IPS-15b (cell line): ENCODE measurements at regions not wholly inside any gene's neighbourhood (a gene's known extent, or its start where the extent isn't known, plus 50 kb on each side); places are given as distances from the start of the nearest gene placed in this dataset.

Experiments
- H3K27me3 ChIP-seq: one replicate; pipeline ENCODE4 v1.6.1; 2013; ENCODE audit warnings: low read length; ENCODE audit not compliant: control insufficient read depth, insufficient read depth
- H3K36me3 ChIP-seq: one replicate; pipeline ENCODE4 v1.6.1; 2013; ENCODE audit warnings: low read length; ENCODE audit not compliant: control insufficient read depth, insufficient read depth
- H3K4me1 ChIP-seq: one replicate; pipeline ENCODE4 v1.6.1; 2013; ENCODE audit warnings: mild to moderate bottlenecking, low read length; ENCODE audit not compliant: control insufficient read depth, insufficient read depth
- H3K4me3 ChIP-seq: one replicate; pipeline ENCODE4 v1.5.1; 2013; ENCODE audit warnings: low read depth, low read length
- H3K9ac ChIP-seq: one replicate; pipeline ENCODE4 v1.6.1; 2013; ENCODE audit warnings: low read depth, mild to moderate bottlenecking, low read length
- H3K9me3 ChIP-seq: one replicate; pipeline ENCODE4 v1.6.1; 2013; ENCODE audit warnings: mild to moderate bottlenecking, low read length; ENCODE audit not compliant: control insufficient read depth, insufficient read depth

- no peaks in the 10 kb centered on the region for H3K36me3 ChIP-seq
- peaks cover 4% of the 10 kb centered on the region for H3K27me3 ChIP-seq
- peaks cover 21% of the 10 kb centered on the region for H3K4me1 ChIP-seq
- no peaks in the 10 kb centered on the region for H3K9me3 ChIP-seq
- H3K9ac ChIP-seq: no peak overlapping the region
- H3K4me3 ChIP-seq: no peak overlapping the region
Observed at GRCh38 chr10:77707570-77707969, 70.0 kb upstream of the KCNMA1 start.

- Histone ChIP-seq H3K4me3 (no peak overlapping the region), H3K36me3 (no peaks in the 10 kb centered on the region), H3K4me1 (peaks cover 3% of the 10 kb centered on the region), H3K27me3 (no peaks in the 10 kb centered on the region), H3K9ac (no peak overlapping the region), H3K9me3 (no peaks in the 10 kb centered on the region)
Observed at GRCh38 chr10:77702166-77702565, 64.6 kb upstream of the KCNMA1 start.

- H3K27me3 ChIP-seq: no peaks in the 10 kb centered on the region
- no peaks in the 10 kb centered on the region for H3K9me3 ChIP-seq
- no peaks in the 10 kb centered on the region for H3K36me3 ChIP-seq
- H3K9ac ChIP-seq: no peak overlapping the region
- no peak overlapping the region for H3K4me3 ChIP-seq
- H3K4me1 ChIP-seq: peaks cover 3% of the 10 kb centered on the region
Observed at GRCh38 chr10:77700086-77700485, 62.5 kb upstream of the KCNMA1 start.

- Histone ChIP-seq H3K9me3 (no peaks in the 10 kb centered on the region), H3K9ac (no peak overlapping the region), H3K27me3 (no peaks in the 10 kb centered on the region), H3K4me3 (no peak overlapping the region), H3K4me1 (peaks cover 3% of the 10 kb centered on the region), H3K36me3 (no peaks in the 10 kb centered on the region)
Observed at GRCh38 chr10:77699080-77699645, 61.6 kb upstream of the KCNMA1 start.

GRCh38 chr10:77698267-77698931 lies 60.8 kb upstream of the KCNMA1 start:
- no peaks in the 10 kb centered on the region for H3K36me3 ChIP-seq
- no peaks in the 10 kb centered on the region for H3K27me3 ChIP-seq
- no peak overlapping the region for H3K9ac ChIP-seq
- no peak overlapping the region for H3K4me3 ChIP-seq
- H3K4me1 ChIP-seq: peaks cover 3% of the 10 kb centered on the region
- no peaks in the 10 kb centered on the region for H3K9me3 ChIP-seq

- H3K4me3 ChIP-seq: no peak overlapping the region
- no peak overlapping the region for H3K9ac ChIP-seq
- H3K4me1 ChIP-seq: peaks cover 3% of the 10 kb centered on the region
- no peaks in the 10 kb centered on the region for H3K27me3 ChIP-seq
- no peaks in the 10 kb centered on the region for H3K9me3 ChIP-seq
- H3K36me3 ChIP-seq: no peaks in the 10 kb centered on the region
Observed at GRCh38 chr10:77696584-77696983, 59.0 kb upstream of the KCNMA1 start.

GRCh38 chr10:77695186-77695585 lies 57.6 kb upstream of the KCNMA1 start:
- Histone ChIP-seq H3K4me3 (no peak overlapping the region), H3K9ac (no peak overlapping the region), H3K4me1 (peaks cover 3% of the 10 kb centered on the region), H3K27me3 (no peaks in the 10 kb centered on the region), H3K9me3 (no peaks in the 10 kb centered on the region), H3K36me3 (no peaks in the 10 kb centered on the region)

GRCh38 chr10:77692782-77693181 lies 55.2 kb upstream of the KCNMA1 start:
- H3K4me3 ChIP-seq: no peak overlapping the region
- no peaks in the 10 kb centered on the region for H3K27me3 ChIP-seq
- no peak overlapping the region for H3K9ac ChIP-seq
- H3K36me3 ChIP-seq: no peaks in the 10 kb centered on the region
- no peaks in the 10 kb centered on the region for H3K4me1 ChIP-seq
- no peaks in the 10 kb centered on the region for H3K9me3 ChIP-seq

- H3K27me3 ChIP-seq: no peaks in the 10 kb centered on the region
- peaks cover 6% of the 10 kb centered on the region for H3K4me1 ChIP-seq
- no peaks in the 10 kb centered on the region for H3K36me3 ChIP-seq
- H3K9ac ChIP-seq: no peak overlapping the region
- H3K4me3 ChIP-seq: no peak overlapping the region
- H3K9me3 ChIP-seq: no peaks in the 10 kb centered on the region
Observed at GRCh38 chr10:77689339-77689738, 51.7 kb upstream of the KCNMA1 start.

GRCh38 chr10:77687621-77688020 lies 50.0 kb upstream of the KCNMA1 start:
- Histone ChIP-seq H3K4me1 (peaks cover 6% of the 10 kb centered on the region), H3K36me3 (no peaks in the 10 kb centered on the region), H3K4me3 (no peak overlapping the region), H3K27me3 (no peaks in the 10 kb centered on the region), H3K9ac (no peak overlapping the region), H3K9me3 (no peaks in the 10 kb centered on the region)
